ENCODE measurements at regions not wholly inside any gene's neighbourhood (a gene's known extent, or its start where the extent isn't known, plus 50 kb on each side); places are given as distances from the start of the nearest gene placed in this dataset.

GRCh38 chr12:58044966-58045365 lies 103.6 kb downstream of the ATP23 start:
- peaks cover 45% of the 10 kb centered on the region for H3K27me3 Mint-ChIP-seq (ENCODE audit: low read depth)
- no peaks in the 10 kb centered on the region for H3K4me1 Mint-ChIP-seq (ENCODE audit: low read depth)

GRCh38 chr12:58046271-58046670 lies 104.9 kb downstream of the ATP23 start:
- DNase-seq, result no peak
- ATAC-seq, result no peak
- peaks cover 25% of the 10 kb centered on the region for H3K9me3 Mint-ChIP-seq
- peaks cover 45% of the 10 kb centered on the region for H3K27me3 Mint-ChIP-seq (ENCODE audit: low read depth)
- H3K4me1 Mint-ChIP-seq (ENCODE audit: low read depth), result no peaks in the 10 kb centered on the region
- no peaks in the 10 kb centered on the region for H3K36me3 Mint-ChIP-seq (ENCODE audit: insufficient read depth)
- no peak overlapping the region for H3K4me3 Mint-ChIP-seq

More at GRCh38 chr12:58044966-58045365, 103.6 kb downstream of the ATP23 start:
- H3K36me3 Mint-ChIP-seq (ENCODE audit: insufficient read depth), result no peaks in the 10 kb centered on the region
- H3K9me3 Mint-ChIP-seq, result peaks cover 29% of the 10 kb centered on the region
- no peak overlapping the region for H3K4me3 Mint-ChIP-seq
- DNase-seq, result no peak
- ATAC-seq, result no peak

GRCh38 chr12:58051378-58051777 lies 110.0 kb downstream of the ATP23 start:
- DNase-seq (no peak), ATAC-seq (no peak)
- Mint-ChIP-seq H3K9me3 (peaks cover 18% of the 10 kb centered on the region), H3K4me1 (ENCODE audit: low read depth) (no peaks in the 10 kb centered on the region), H3K4me3 (no peak overlapping the region), H3K27me3 (ENCODE audit: low read depth) (peaks cover 18% of the 10 kb centered on the region), H3K36me3 (ENCODE audit: insufficient read depth) (no peaks in the 10 kb centered on the region)

GRCh38 chr12:58064666-58065065 lies 123.3 kb downstream of the ATP23 start:
- Mint-ChIP-seq H3K4me3 (no peak overlapping the region), H3K4me1 (ENCODE audit: low read depth) (no peaks in the 10 kb centered on the region), H3K9me3 (no peaks in the 10 kb centered on the region), H3K36me3 (ENCODE audit: insufficient read depth) (no peaks in the 10 kb centered on the region), H3K27me3 (ENCODE audit: low read depth) (peaks cover 8% of the 10 kb centered on the region)
- no peak for DNase-seq
- no peak for ATAC-seq

- no peaks in the 10 kb centered on the region for H3K36me3 Mint-ChIP-seq (ENCODE audit: insufficient read depth)
- no peaks in the 10 kb centered on the region for H3K9me3 Mint-ChIP-seq
- no peak overlapping the region for H3K4me3 Mint-ChIP-seq
- DNase-seq (no peak), ATAC-seq (no peak)
- no peaks in the 10 kb centered on the region for H3K4me1 Mint-ChIP-seq (ENCODE audit: low read depth)
- H3K27me3 Mint-ChIP-seq (ENCODE audit: low read depth), result no peaks in the 10 kb centered on the region
Measured at GRCh38 chr12:58066296-58066695, 124.9 kb downstream of the ATP23 start.

GRCh38 chr12:58067610-58068387 lies 126.4 kb downstream of the ATP23 start:
- Mint-ChIP-seq H3K27me3 (ENCODE audit: low read depth) (no peaks in the 10 kb centered on the region), H3K4me1 (ENCODE audit: low read depth) (no peaks in the 10 kb centered on the region), H3K36me3 (ENCODE audit: insufficient read depth) (no peaks in the 10 kb centered on the region), H3K9me3 (no peaks in the 10 kb centered on the region), H3K4me3 (no peak overlapping the region)
- no peak for DNase-seq
- no peak for ATAC-seq

GRCh38 chr12:58068706-58069105 lies 127.3 kb downstream of the ATP23 start:
- H3K9me3 Mint-ChIP-seq, result no peaks in the 10 kb centered on the region
- ATAC-seq (no peak), DNase-seq (no peak)
- no peaks in the 10 kb centered on the region for H3K36me3 Mint-ChIP-seq (ENCODE audit: insufficient read depth)
- no peaks in the 10 kb centered on the region for H3K27me3 Mint-ChIP-seq (ENCODE audit: low read depth)
- H3K4me3 Mint-ChIP-seq, result no peak overlapping the region
- no peaks in the 10 kb centered on the region for H3K4me1 Mint-ChIP-seq (ENCODE audit: low read depth)

- H3K4me1 Mint-ChIP-seq (ENCODE audit: low read depth), result no peaks in the 10 kb centered on the region
- ATAC-seq (no peak), DNase-seq (no peak)
- H3K4me3 Mint-ChIP-seq, result no peak overlapping the region
- no peaks in the 10 kb centered on the region for H3K9me3 Mint-ChIP-seq
- H3K36me3 Mint-ChIP-seq (ENCODE audit: insufficient read depth), result no peaks in the 10 kb centered on the region
- H3K27me3 Mint-ChIP-seq (ENCODE audit: low read depth), result no peaks in the 10 kb centered on the region
Measured at GRCh38 chr12:58069268-58069963, 128.0 kb downstream of the ATP23 start.

GRCh38 chr12:58071994-58072393 lies 130.6 kb downstream of the ATP23 start:
- DNase-seq (no peak), ATAC-seq (no peak)
- H3K36me3 Mint-ChIP-seq (ENCODE audit: insufficient read depth), result no peaks in the 10 kb centered on the region
- H3K4me1 Mint-ChIP-seq (ENCODE audit: low read depth), result no peaks in the 10 kb centered on the region
- H3K27me3 Mint-ChIP-seq (ENCODE audit: low read depth), result no peaks in the 10 kb centered on the region
- no peak overlapping the region for H3K4me3 Mint-ChIP-seq
- H3K9me3 Mint-ChIP-seq, result no peaks in the 10 kb centered on the region

GRCh38 chr12:58074259-58074658 lies 132.9 kb downstream of the ATP23 start:
- H3K4me3 Mint-ChIP-seq, result no peak overlapping the region
- ATAC-seq (no peak), DNase-seq (no peak)
- no peaks in the 10 kb centered on the region for H3K27me3 Mint-ChIP-seq (ENCODE audit: low read depth)
- no peaks in the 10 kb centered on the region for H3K9me3 Mint-ChIP-seq
- H3K36me3 Mint-ChIP-seq (ENCODE audit: insufficient read depth), result no peaks in the 10 kb centered on the region
- no peaks in the 10 kb centered on the region for H3K4me1 Mint-ChIP-seq (ENCODE audit: low read depth)

GRCh38 chr12:58079806-58080205 lies 138.4 kb downstream of the ATP23 start:
- no peak for DNase-seq
- H3K9me3 Mint-ChIP-seq, result no peaks in the 10 kb centered on the region
- peaks cover 15% of the 10 kb centered on the region for H3K27me3 Mint-ChIP-seq (ENCODE audit: low read depth)
- ATAC-seq, result no peak
- no peak overlapping the region for H3K4me3 Mint-ChIP-seq
- H3K4me1 Mint-ChIP-seq (ENCODE audit: low read depth), result no peaks in the 10 kb centered on the region
- no peaks in the 10 kb centered on the region for H3K36me3 Mint-ChIP-seq (ENCODE audit: insufficient read depth)

- ATAC-seq, result no peak
- no peak overlapping the region for H3K4me3 Mint-ChIP-seq
- no peak for DNase-seq
- no peaks in the 10 kb centered on the region for H3K36me3 Mint-ChIP-seq (ENCODE audit: insufficient read depth)
- peaks cover 24% of the 10 kb centered on the region for H3K27me3 Mint-ChIP-seq (ENCODE audit: low read depth)
- no peaks in the 10 kb centered on the region for H3K4me1 Mint-ChIP-seq (ENCODE audit: low read depth)
- H3K9me3 Mint-ChIP-seq, result no peaks in the 10 kb centered on the region
Measured at GRCh38 chr12:58081488-58081887, 140.1 kb downstream of the ATP23 start.

- Mint-ChIP-seq H3K4me3 (no peak overlapping the region), H3K27me3 (ENCODE audit: low read depth) (peaks cover 33% of the 10 kb centered on the region), H3K4me1 (ENCODE audit: low read depth) (no peaks in the 10 kb centered on the region), H3K36me3 (ENCODE audit: insufficient read depth) (no peaks in the 10 kb centered on the region), H3K9me3 (no peaks in the 10 kb centered on the region)
- no peak for DNase-seq
- no peak for ATAC-seq
Measured at GRCh38 chr12:58082996-58083395, 141.6 kb downstream of the ATP23 start.

GRCh38 chr12:58086006-58086405 lies 144.6 kb downstream of the ATP23 start:
- Mint-ChIP-seq H3K36me3 (ENCODE audit: insufficient read depth) (no peaks in the 10 kb centered on the region), H3K4me3 (no peak overlapping the region), H3K9me3 (no peaks in the 10 kb centered on the region), H3K27me3 (ENCODE audit: low read depth) (peaks cover 31% of the 10 kb centered on the region), H3K4me1 (ENCODE audit: low read depth) (no peaks in the 10 kb centered on the region)
- DNase-seq (no peak), ATAC-seq (no peak)

- H3K4me1 Mint-ChIP-seq (ENCODE audit: low read depth), result no peaks in the 10 kb centered on the region
- no peaks in the 10 kb centered on the region for H3K9me3 Mint-ChIP-seq
- no peak for DNase-seq
Measured at GRCh38 chr12:58086930-58087329, 145.6 kb downstream of the ATP23 start.

More at GRCh38 chr12:58086930-58087329, 145.6 kb downstream of the ATP23 start:
- Mint-ChIP-seq H3K36me3 (ENCODE audit: insufficient read depth) (no peaks in the 10 kb centered on the region), H3K4me3 (no peak overlapping the region), H3K27me3 (ENCODE audit: low read depth) (peaks cover 24% of the 10 kb centered on the region)
- no peak for ATAC-seq

Measured in activated T-cell treated with anti-CD3 and anti-CD28 coated beads, Interleukin-2, amount 50 U/mL, for 4 hours (primary cell).